KMS-11 (cell line): ENCODE measurements at regions not wholly inside any gene's neighbourhood (a gene's known extent, or its start where the extent isn't known, plus 50 kb on each side); places are given as distances from the start of the nearest gene placed in this dataset.

Experiments used
- H2AFZ ChIP-seq: fragments of 200-600 bp; sonication (generic); 2 replicates; pipeline ENCODE4 v1.6.1; 2016; ENCODE audit warnings: antibody characterized with exemption, mixed run types, low read depth
- H3K27ac ChIP-seq: fragments of 200-600 bp; sonication (generic); 2 replicates; pipeline ENCODE4 v1.6.1; 2016; ENCODE audit warnings: mild to moderate bottlenecking, mixed run types
- H3K27me3 ChIP-seq: fragments of 200-600 bp; sonication (generic); 2 replicates; pipeline ENCODE4 v1.6.1; 2017; ENCODE audit warnings: mild to moderate bottlenecking, low read depth, mixed run types, moderate library complexity; ENCODE audit not compliant: insufficient read depth
- H3K36me3 ChIP-seq: fragments of 200-600 bp; sonication (generic); 2 replicates; pipeline ENCODE4 v1.6.1; 2017; ENCODE audit warnings: mild to moderate bottlenecking, mixed run types; ENCODE audit not compliant: insufficient read depth
- H3K4me1 ChIP-seq: fragments of 200-600 bp; sonication (generic); 2 replicates; pipeline ENCODE4 v1.6.1; 2016; ENCODE audit warnings: mild to moderate bottlenecking, low read depth, mixed run types; ENCODE audit not compliant: poor library complexity, severe bottlenecking
- H3K4me2 ChIP-seq: fragments of 200-600 bp; sonication (generic); 2 replicates; pipeline ENCODE4 v1.7.0; 2016; ENCODE audit warnings: mild to moderate bottlenecking, mixed run types
- H3K4me3 ChIP-seq: fragments of 200-600 bp; sonication (generic); IDR thresholded peaks from 2 replicates; pipeline ENCODE4 v1.6.1; 2017; ENCODE audit warnings: low read depth, low read length, mixed read lengths; ENCODE audit not compliant: insufficient read depth
- H3K79me2 ChIP-seq: fragments of 200-600 bp; sonication (generic); 2 replicates; pipeline ENCODE4 v1.6.1; 2016; ENCODE audit warnings: low read depth, mixed run types; ENCODE audit not compliant: insufficient read depth
- H3K9ac ChIP-seq: fragments of 200-600 bp; sonication (generic); 2 replicates; pipeline ENCODE4 v1.6.1; 2016; ENCODE audit warnings: mild to moderate bottlenecking, mixed run types
- H4K20me1 ChIP-seq: fragments of 200-600 bp; sonication (generic); 2 replicates; pipeline ENCODE4 v1.6.1; 2016; ENCODE audit warnings: mild to moderate bottlenecking, mixed run types; ENCODE audit not compliant: insufficient read depth
- CTCF ChIP-seq: fragments of 200-600 bp; sonication (generic); conservative IDR thresholded peaks from 2 replicates; pipeline ENCODE4 v1.6.1; 2017; ENCODE audit warnings: low read depth, mild to moderate bottlenecking, antibody characterized with exemption, low read length, moderate library complexity, mixed read lengths

DNA sequence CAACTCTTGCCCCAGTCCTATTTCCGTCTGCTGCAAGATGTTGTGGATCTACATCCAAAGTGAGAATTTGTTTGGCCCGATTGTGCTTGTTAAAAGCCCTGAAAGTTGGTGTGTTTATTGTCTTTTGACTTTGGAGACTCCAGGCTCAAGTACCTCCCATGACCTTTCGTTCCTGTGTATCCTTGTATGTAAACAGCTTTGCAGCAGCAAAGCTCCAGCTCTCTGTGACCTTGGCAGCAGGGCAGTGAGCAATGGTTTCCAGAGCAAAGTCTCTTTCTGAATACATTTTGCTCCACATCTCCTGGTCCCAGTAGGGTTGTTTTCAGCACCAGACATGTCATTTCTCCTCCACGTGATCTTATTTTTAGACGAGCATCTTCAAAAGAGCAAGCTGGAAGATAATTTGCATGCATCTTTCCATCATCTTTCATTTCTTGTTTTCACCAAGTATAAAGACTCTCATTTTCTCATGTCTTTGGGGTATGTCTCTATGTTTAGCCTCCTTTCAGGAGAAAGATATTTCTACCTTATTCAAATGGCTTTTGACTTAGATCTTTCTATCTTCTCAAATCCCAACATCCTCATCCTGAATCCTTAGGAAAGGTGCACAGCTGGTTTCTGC lies 68.1 kb upstream of the ERCC6L2 start:
- no peaks in the 10 kb centered on the region for H4K20me1 ChIP-seq
- H3K36me3 ChIP-seq: no peaks in the 10 kb centered on the region
- TF ChIP-seq CTCF: no peak
- no peaks in the 10 kb centered on the region for H3K79me2 ChIP-seq
- no peak overlapping the region for H2AFZ ChIP-seq
- no peaks in the 10 kb centered on the region for H3K27me3 ChIP-seq
- no peak overlapping the region for H3K27ac ChIP-seq
- no peak overlapping the region for H3K9ac ChIP-seq
- H3K4me3 ChIP-seq: no peak overlapping the region
- no peaks in the 10 kb centered on the region for H3K4me1 ChIP-seq
- H3K4me2 ChIP-seq: no peak overlapping the region

- TF ChIP-seq CTCF: no peak
- no peaks in the 10 kb centered on the region for H3K27me3 ChIP-seq
- no peak overlapping the region for H2AFZ ChIP-seq
- no peak overlapping the region for H3K27ac ChIP-seq
- no peak overlapping the region for H3K4me2 ChIP-seq
- H3K4me3 ChIP-seq: no peak overlapping the region
- no peak overlapping the region for H3K9ac ChIP-seq
- H3K4me1 ChIP-seq: no peaks in the 10 kb centered on the region
- H3K36me3 ChIP-seq: no peaks in the 10 kb centered on the region
- no peaks in the 10 kb centered on the region for H4K20me1 ChIP-seq
- H3K79me2 ChIP-seq: no peaks in the 10 kb centered on the region
Measured at GRCh38 chr9:95803197-95803596, 72.3 kb upstream of the ERCC6L2 start.

GRCh38 chr9:95801797-95802196 lies 73.7 kb upstream of the ERCC6L2 start:
- H3K27me3 ChIP-seq: no peaks in the 10 kb centered on the region
- no peaks in the 10 kb centered on the region for H3K4me1 ChIP-seq
- H3K79me2 ChIP-seq: no peaks in the 10 kb centered on the region
- H3K4me3 ChIP-seq: no peak overlapping the region
- no peak overlapping the region for H3K4me2 ChIP-seq
- TF ChIP-seq CTCF: no peak
- no peak overlapping the region for H3K9ac ChIP-seq
- H3K27ac ChIP-seq: no peak overlapping the region
- H4K20me1 ChIP-seq: no peaks in the 10 kb centered on the region
- no peak overlapping the region for H2AFZ ChIP-seq
- H3K36me3 ChIP-seq: no peaks in the 10 kb centered on the region

DNA sequence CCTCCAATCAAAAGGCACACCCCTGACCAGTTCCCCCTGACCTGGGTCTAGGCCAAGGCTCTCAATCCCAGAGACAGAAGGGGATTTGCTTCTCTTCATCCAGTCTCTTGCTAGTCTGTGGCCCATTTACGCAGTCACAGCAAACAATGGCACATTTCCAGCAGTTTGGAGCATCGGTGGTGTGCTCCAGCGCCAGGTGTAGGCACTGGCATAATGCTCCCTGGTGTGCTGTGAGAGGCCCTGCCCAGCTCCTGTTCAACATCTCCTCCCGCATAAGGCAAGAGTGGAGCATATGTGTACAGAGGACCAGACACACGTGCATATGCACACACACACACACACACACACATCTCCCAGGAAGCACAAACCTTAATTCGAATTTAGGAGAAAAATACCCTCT lies 79.5 kb upstream of the ERCC6L2 start:
- H3K27ac ChIP-seq: no peak overlapping the region
- no peak overlapping the region for H3K4me3 ChIP-seq
- no peaks in the 10 kb centered on the region for H3K4me1 ChIP-seq
- H2AFZ ChIP-seq: no peak overlapping the region
- no peak overlapping the region for H3K9ac ChIP-seq
- no peaks in the 10 kb centered on the region for H4K20me1 ChIP-seq
- H3K36me3 ChIP-seq: no peaks in the 10 kb centered on the region
- H3K4me2 ChIP-seq: no peak overlapping the region
- no peaks in the 10 kb centered on the region for H3K27me3 ChIP-seq
- no peaks in the 10 kb centered on the region for H3K79me2 ChIP-seq
- no peak for TF ChIP-seq CTCF
